HFFc6 (cell line): ENCODE measurements at regions not wholly inside any gene's neighbourhood (a gene's known extent, or its start where the extent isn't known, plus 50 kb on each side); places are given as distances from the start of the nearest gene placed in this dataset.

Source experiments
- DNase-seq: peaks from one replicate; pipeline ENCODE4 v3.0.0-alpha.2; 2018
- H3K27ac Mint-ChIP-seq: 2 replicates; pipeline ENCODE4 v1.8.0; 2020; ENCODE audit warnings: mild to moderate bottlenecking, mixed read lengths
- H3K27me3 Mint-ChIP-seq: 2 replicates; pipeline ENCODE4 v1.8.0; 2021; ENCODE audit warnings: mild to moderate bottlenecking, moderate library complexity, mixed read lengths; ENCODE audit not compliant: insufficient read depth
- H3K36me3 Mint-ChIP-seq: 2 replicates; pipeline ENCODE4 v1.8.0; 2021; ENCODE audit warnings: low read depth, mixed read lengths
- H3K4me1 Mint-ChIP-seq: 2 replicates; pipeline ENCODE4 v1.8.0; 2020; ENCODE audit warnings: low read depth, mixed read lengths
- H3K4me3 Mint-ChIP-seq: 2 replicates; pipeline ENCODE4 v1.8.0; 2020; ENCODE audit warnings: mild to moderate bottlenecking, moderate library complexity, mixed read lengths
- H3K9me3 Mint-ChIP-seq: 2 replicates; pipeline ENCODE4 v1.8.0; 2020; ENCODE audit warnings: mild to moderate bottlenecking, mixed read lengths
- CTCF ChIP-seq: fragments of 200-600 bp; sonication (generic); IDR thresholded peaks from 2 replicates; pipeline ENCODE4 v1.5.0; 2021; ENCODE audit warnings: antibody characterized with exemption, mild to moderate bottlenecking

- H3K27ac Mint-ChIP-seq: no peak overlapping the region
- peaks cover 7% of the 10 kb centered on the region for H3K27me3 Mint-ChIP-seq
- peaks cover 11% of the 10 kb centered on the region for H3K4me1 Mint-ChIP-seq
- H3K36me3 Mint-ChIP-seq: no peaks in the 10 kb centered on the region
- no peak overlapping the region for H3K4me3 Mint-ChIP-seq
- no peak for TF ChIP-seq CTCF
- no peak for DNase-seq
- no peaks in the 10 kb centered on the region for H3K9me3 Mint-ChIP-seq
Measured at GRCh38 chr2:200222791-200223190, 83.7 kb upstream of the SPATS2L start.

- Mint-ChIP-seq H3K27ac (no peak overlapping the region), H3K36me3 (no peaks in the 10 kb centered on the region), H3K4me1 (peaks cover 11% of the 10 kb centered on the region), H3K4me3 (no peak overlapping the region), H3K27me3 (peaks cover 6% of the 10 kb centered on the region), H3K9me3 (no peaks in the 10 kb centered on the region)
- peak; percentile 10 for DNase-seq
- TF ChIP-seq CTCF: no peak
Measured at GRCh38 chr2:200223205-200223784, 83.2 kb upstream of the SPATS2L start.

- H3K4me3 Mint-ChIP-seq: no peak overlapping the region
- DNase-seq: no peak
- peaks cover 11% of the 10 kb centered on the region for H3K4me1 Mint-ChIP-seq
- TF ChIP-seq CTCF: no peak
- H3K9me3 Mint-ChIP-seq: no peaks in the 10 kb centered on the region
- H3K27ac Mint-ChIP-seq: no peak overlapping the region
- peaks cover 10% of the 10 kb centered on the region for H3K27me3 Mint-ChIP-seq
- no peaks in the 10 kb centered on the region for H3K36me3 Mint-ChIP-seq
Measured at GRCh38 chr2:200225951-200226350, 80.5 kb upstream of the SPATS2L start.

GRCh38 chr2:200226451-200227426 lies 79.8 kb upstream of the SPATS2L start:
- TF ChIP-seq CTCF: no peak
- Mint-ChIP-seq H3K27me3 (peaks cover 8% of the 10 kb centered on the region), H3K27ac (no peak overlapping the region), H3K36me3 (no peaks in the 10 kb centered on the region), H3K4me3 (no peak overlapping the region), H3K9me3 (no peaks in the 10 kb centered on the region), H3K4me1 (peaks cover 11% of the 10 kb centered on the region)
- DNase-seq: no peak

GRCh38 chr2:200230716-200231115 lies 75.8 kb upstream of the SPATS2L start:
- Mint-ChIP-seq H3K4me1 (no peaks in the 10 kb centered on the region), H3K9me3 (no peaks in the 10 kb centered on the region), H3K36me3 (no peaks in the 10 kb centered on the region), H3K27me3 (peaks cover 5% of the 10 kb centered on the region), H3K4me3 (no peak overlapping the region), H3K27ac (no peak overlapping the region)
- TF ChIP-seq CTCF: no peak
- DNase-seq: no peak
